KBM-7 (cell line): ENCODE measurements at regions not wholly inside any gene's neighbourhood (a gene's known extent, or its start where the extent isn't known, plus 50 kb on each side); places are given as distances from the start of the nearest gene placed in this dataset.
A peak's percentile ranks its signal among the peaks of the same experiment; 100 is the strongest.

Source experiments
- DNase-seq: peaks from one replicate; pipeline ENCODE4 v3.0.0-alpha.2; 2015
- in situ Hi-C: fragments of 300-500 bp; cut with MboI; formaldehyde crosslinking; loops from 2 replicates; pipeline ENCODE4 v1.14.3; 2020; ENCODE audit warnings: low sequenced_read_pairs, low pct_unique_long_range_greater_than_20kb, mixed read lengths

DNA sequence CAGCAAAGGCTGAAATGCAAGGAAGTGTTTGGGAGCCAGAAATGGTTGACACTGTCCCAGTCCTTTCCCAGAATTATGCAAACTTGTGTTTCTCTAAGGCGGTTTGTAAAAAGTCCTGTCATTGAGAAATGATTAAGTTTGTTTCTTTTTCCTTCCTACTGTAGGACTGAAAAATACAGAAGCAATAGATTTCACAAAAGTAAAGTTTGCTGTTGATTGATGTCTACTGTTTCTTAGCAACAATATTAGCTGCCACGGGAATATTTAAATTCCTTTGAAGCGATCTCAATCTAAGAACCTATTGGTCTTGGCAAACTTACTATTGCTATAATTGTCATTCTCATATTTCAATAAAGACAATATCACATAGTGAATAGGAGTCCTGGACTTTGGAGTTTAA lies 100.7 kb upstream of the IL12A start:
- in situ Hi-C loops: no loop called here
- no peak for DNase-seq

- DNase-seq: no peak
- in situ Hi-C loops: no loop called here
Measured at GRCh38 chr3:159892171-159892795, 96.4 kb upstream of the IL12A start.

GRCh38 chr3:159892801-159893200 lies 95.8 kb upstream of the IL12A start:
- DNase-seq: no peak
- in situ Hi-C loops: no loop called here

DNA sequence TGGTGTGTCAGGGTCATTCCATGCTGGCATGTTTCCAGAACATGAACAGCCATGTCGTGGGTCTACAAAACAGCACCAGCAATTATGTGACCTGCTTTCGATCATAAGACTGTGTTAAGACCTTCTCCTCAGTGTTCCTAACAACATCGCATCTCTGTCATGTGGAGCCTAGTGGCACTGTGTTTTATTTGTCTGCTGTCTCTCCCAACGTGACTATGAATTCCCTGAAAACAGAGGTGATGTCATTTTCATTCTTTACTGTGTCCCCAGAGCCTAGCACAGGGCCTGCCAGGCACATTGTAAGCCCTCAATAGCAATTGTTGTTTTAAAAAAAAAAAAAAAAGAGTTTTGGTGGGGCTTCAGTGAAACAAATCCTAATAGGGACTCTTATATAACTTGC lies 94.2 kb upstream of the IL12A start:
- DNase-seq: no peak
- in situ Hi-C loops: no loop called here

DNA sequence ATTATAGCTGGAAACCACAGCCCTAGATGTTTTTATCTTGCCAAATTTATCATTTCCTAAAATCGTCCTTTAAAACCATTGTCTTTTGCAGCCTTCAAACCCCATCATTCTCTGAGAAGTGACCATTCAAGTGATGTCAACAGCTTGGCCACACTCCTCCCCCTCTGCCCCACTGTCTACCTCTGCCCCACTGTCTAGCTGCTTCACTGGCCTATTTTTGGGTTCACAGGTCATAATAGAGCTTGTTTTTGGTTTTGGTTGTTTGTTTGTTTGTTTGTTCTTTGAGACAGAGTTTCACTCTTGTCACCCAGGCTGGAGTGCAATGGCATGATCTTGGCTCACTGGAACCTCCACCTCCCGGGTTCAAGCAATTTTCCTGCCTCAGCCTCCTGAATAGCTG lies 93.2 kb upstream of the IL12A start:
- in situ Hi-C loops: no loop called here
- no peak for DNase-seq

DNA sequence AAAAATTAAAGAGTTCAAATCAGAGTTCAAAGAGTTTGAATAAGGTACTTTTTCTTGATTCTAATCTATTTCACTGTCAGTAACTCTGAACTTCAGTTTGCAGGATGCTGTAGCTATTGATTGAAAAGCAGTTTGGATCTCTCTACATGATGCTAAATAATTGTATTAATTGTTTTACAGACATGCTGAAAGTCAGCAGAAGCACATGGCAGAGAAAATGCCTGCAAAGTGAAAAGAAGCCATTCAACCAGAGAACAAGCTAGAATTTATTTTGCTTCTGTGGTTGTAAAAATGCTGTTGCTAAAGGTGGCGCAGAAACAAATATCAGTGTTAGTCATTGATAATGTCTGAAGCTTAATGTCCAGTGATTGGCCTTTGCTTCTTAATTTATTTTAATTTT lies 92.1 kb upstream of the IL12A start:
- no peak for DNase-seq
- in situ Hi-C loops: no loop called here

GRCh38 chr3:159897331-159898075 lies 91.1 kb upstream of the IL12A start:
- in situ Hi-C loops: no loop called here
- no peak for DNase-seq

- DNase-seq: no peak
- in situ Hi-C loops: no loop called here
Measured at GRCh38 chr3:159898147-159898546, 90.5 kb upstream of the IL12A start.

GRCh38 chr3:159899166-159899565 lies 89.5 kb upstream of the IL12A start:
- in situ Hi-C loops: no loop called here
- DNase-seq: no peak

DNA sequence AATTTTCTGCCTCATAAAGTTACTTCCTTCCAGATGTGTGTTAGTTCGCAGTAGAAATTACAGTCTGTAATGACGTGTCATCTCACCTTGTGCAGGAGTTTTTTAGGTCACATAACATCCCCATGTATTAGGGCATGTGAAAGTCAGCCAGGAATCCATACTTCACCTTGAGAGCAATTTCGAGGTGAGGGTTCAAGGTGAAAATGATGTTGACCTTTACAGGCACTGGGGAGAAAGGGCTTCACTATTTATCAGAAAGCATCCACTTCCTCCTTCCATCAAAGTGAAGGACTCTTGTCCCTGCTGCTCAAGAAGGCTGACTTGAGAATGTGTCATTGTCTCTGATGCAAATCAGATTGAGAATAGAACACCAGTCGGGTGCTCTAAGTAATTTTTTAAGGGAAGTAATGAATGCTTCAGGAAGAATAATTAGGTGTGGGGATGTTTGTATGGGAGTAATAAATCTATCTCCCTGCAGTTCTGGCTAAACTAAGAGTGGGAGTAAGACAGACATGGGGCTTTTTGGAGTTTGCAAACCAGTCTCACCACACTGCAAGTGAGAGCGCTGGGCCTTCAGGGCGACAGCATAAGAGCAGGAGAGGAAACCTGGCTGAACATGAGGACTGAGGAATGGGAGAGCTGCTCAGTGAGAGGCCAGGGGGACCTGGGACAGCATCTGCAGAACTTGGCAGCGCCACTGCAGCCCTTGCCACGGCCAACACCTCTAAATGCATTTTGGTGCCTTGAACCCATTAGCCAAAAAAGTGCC lies 85.9 kb upstream of the IL12A start:
- in situ Hi-C loops: no loop called here
- DNase-seq: peak; percentile 45

- peak; percentile 49 for DNase-seq
- in situ Hi-C loops: no loop called here
Measured at GRCh38 chr3:159904455-159904854, 84.2 kb upstream of the IL12A start.

GRCh38 chr3:159904911-159905310 lies 83.7 kb upstream of the IL12A start:
- no peak for DNase-seq
- in situ Hi-C loops: no loop called here

DNA sequence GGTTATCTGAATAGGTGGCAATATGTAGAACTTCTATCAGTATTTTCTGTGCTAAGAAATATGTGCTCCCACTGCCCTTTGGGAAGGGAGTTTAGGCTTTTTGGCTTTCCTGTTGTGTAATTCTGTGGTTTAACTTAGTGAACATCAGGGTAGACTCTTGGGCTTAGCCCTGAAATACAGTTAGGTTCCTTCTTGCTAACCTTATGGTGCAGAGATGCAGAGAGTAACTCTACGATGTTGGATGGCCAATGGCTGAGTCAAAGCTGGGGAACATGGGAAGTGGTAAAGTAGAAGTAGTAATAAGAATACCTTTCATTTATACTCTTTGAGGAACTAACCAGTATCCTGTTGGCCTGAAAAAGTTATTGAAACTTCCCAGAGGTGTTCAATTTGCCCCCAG lies 80.8 kb upstream of the IL12A start:
- in situ Hi-C loops: no loop called here

DNA sequence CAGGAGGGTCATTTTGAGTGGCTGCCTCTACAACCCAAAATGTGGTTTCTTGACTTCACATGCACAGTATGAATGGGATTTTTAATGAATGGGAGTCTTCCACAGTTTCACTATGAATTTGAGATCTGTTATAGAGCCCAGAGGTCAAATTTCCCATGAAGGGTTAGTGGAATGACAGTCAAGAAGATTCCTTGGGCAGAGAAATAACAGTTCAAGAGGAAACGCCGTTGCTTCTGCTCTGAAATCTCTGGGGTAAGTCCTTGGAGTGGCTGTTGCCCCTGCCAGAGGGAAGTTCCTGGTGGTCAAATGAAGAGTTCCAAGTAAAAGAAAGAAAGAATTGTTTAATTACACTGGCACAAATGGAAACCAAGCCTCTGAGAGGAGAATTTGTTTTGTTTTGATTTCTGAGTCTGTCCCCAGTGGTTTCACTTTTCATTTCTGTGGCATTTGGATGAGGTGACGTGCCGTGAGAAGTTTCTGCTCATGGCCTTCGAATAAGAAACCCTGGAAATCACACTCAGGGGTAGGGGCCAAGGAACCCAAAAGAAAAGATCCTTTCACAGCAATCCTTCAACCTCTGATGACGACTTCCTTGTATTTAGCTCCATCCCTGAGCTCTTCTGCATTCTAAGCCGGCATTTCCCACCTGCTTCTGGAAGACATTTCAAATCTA lies 77.5 kb upstream of the IL12A start:
- no peak for DNase-seq
- in situ Hi-C loops: no loop called here

More for the DNA sequence above, 80.8 kb upstream of the IL12A start:
- DNase-seq: peak; percentile 63

GRCh38 chr3:159911664-159912037 lies 77.0 kb upstream of the IL12A start:
- DNase-seq: no peak
- in situ Hi-C loops: no loop called here

- DNase-seq: no peak
- in situ Hi-C loops: no loop called here
Measured at GRCh38 chr3:159913712-159914414, 74.8 kb upstream of the IL12A start.

GRCh38 chr3:159914426-159914825 lies 74.2 kb upstream of the IL12A start:
- no peak for DNase-seq
- in situ Hi-C loops: no loop called here

- DNase-seq: no peak
Measured at GRCh38 chr3:159916052-159916451, 72.6 kb upstream of the IL12A start.

GRCh38 chr3:159917141-159917540 lies 71.5 kb upstream of the IL12A start:
- DNase-seq: no peak
- in situ Hi-C loops: no loop called here

More at GRCh38 chr3:159916052-159916451, 72.6 kb upstream of the IL12A start:
- in situ Hi-C loops: no loop called here
